ENCODE measurements at regions not wholly inside any gene's neighbourhood (a gene's known extent, or its start where the extent isn't known, plus 50 kb on each side); places are given as distances from the start of the nearest gene placed in this dataset.

DNA sequence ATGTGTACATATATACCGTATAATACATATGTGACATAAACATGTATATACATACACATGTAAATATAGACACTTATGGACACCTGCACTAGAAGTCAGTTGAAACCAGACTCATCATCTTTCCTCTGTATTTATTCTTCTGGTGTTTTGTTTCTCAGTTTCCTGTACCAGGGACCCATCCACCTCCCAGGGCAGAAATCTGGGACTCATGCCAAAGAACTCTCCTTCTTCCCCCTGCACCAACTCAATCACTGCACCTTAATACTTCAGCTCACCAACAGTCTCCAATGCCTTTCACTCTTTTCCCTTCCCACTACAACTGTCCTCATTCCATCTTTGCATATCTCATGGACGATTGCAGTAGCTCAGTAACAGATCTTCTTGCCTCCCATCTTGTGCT lies 428.0 kb downstream of the FBXO15 start:
- peak; percentile 24 for DNase-seq

DNA sequence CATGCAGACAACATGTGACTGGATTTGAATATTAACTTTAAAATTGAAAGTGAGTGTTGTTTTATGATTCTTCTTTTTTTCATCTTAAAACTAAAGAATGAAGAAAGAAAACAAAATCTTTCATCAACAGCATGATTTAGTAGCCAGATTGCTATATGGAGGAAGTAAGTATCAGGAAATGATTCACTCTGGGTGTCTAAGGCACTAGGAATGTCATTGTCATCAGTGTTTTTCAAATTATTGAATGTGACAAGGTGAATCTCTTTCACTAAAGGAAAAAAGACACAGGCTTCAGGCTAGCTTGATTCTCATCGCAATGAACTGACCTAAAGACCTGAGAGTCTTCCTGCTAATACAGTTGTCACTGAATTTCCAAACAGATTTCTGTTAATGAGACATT lies 430.1 kb downstream of the FBXO15 start:
- no peak for DNase-seq

DNA sequence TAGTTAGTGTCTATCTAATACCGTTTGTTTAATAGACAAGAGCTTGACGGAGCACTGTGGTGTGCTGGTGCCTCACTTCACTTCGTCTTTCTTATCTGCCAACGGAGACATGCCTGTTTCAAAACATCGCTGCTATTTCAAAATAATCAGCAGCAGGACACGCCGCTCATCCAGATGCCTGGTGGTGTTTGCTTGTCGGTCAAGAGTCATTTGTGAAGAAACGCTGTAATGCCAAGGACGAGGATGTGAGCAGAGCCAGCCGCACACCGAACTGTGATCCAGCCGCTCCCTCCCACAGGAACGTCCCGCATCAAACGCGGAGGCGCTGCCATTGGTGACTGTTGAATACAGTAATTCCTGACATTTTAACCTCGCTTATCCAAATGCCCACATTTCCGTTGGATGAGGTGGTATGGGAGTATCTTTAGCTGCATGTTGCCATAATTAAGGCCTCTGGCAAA lies 432.4 kb downstream of the FBXO15 start:
- no peak for DNase-seq

DNA sequence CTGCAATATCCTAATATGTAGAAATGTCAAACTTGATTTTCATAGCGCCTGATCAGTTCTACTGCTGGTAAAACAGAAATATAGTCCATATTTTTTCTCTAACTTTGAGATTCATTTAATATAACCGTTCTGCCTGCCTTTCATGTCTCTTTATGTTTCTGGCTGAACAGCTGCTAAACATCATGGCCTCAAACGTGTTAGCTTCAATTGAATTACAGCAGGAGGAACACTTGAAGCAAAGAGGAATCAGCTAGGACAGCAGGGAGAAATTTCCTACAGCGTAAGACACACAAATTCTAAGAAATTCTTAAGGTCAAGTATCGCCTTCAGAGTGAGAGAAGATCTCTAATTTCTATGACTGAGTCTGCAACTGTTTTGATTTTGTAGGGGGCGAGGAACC lies 433.2 kb downstream of the FBXO15 start:
- no peak for DNase-seq

DNA sequence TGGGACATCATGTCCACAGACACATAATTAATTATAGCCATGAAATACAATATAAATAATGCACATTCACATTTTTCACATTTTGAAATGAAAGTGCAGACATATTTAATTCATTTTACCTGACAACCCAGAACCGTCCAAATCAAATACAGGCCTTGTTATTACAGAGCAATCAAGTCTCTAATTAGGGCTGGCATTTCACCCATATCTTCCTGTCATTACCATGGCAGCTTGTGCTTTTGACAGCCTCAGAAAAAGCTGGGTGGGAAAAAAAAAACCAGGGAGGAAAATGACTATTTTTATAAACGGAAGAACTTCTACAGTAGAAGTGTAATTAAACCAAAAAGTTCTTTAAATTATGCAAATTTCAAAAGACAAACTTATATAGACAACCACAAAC lies 436.4 kb downstream of the FBXO15 start:
- DNase-seq, result peak; percentile 58

DNA sequence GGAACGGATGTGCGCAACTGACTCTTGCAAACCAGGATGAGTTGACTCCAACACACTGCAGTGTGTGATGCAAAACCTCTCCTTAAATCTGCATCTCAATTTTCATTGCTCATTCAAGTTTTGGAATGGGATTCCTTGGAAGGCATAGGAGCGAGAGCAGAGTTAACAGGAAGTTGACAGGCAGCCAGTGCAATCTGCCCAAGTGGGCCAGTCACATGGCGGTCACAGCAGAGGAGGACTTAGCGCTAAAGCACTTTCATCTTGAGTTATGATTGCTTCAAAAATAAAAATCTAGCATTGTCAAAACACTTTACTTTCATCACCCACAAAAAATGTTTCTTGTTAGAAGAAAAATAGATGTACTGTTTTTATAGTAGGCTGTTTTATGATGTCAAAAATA lies 439.0 kb downstream of the FBXO15 start:
- no peak for DNase-seq

DNA sequence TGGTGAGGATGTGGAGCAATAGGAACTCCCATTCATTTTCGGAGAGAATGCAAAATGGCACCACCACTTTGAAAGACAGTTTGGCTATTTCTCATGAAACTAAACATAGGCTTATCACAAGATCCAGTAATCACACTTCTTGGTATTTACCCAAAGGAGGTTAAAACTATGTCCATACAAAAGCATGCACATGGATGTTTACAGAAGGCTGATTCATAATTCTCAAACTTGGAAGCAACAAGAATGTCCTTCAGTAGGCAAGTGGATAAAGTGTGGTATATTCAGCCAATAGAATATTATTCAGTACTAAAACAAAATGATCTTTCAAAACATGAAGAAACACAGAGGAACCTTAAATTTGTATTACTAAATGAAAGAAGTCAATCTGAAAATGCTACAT lies 440.6 kb downstream of the FBXO15 start:
- DNase-seq, result no peak

DNA sequence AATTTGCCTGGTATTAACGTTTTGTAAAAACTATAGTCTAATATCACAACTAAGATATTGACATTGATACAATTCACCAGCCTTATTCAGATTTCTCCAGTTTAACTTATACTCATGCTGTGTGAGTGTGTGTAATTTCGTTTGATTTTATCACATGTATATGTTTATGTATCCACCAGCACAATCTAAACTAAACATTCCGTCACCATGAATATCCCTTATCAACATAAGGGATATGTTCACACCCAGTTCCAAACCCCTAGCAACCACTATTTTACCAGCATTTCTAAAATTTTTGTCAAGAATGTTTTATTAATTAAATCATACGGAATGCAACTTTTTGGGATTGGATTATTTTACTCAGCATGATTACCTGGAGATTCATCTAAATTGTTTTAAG lies 450.3 kb downstream of the FBXO15 start:
- DNase-seq, result no peak

DNA sequence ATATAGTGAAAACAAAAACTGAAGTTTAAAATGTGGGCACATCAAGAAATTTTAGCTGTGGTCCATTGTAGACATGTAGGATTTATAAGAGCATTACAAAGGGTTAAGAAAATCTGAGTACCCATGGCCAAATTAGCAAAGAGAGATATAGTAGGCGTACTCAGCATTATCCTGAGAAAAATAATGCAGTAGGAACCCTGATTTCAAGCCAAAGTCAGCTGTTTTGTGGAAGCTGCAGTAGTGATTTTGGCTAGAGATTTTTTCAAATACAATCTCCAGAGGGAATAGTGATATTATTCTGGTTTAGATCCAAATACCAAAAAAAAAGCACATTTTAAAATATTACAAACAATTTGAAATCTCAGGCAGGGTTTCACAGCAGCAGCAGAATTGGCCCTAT lies 450.9 kb downstream of the FBXO15 start:
- no peak for DNase-seq

DNA sequence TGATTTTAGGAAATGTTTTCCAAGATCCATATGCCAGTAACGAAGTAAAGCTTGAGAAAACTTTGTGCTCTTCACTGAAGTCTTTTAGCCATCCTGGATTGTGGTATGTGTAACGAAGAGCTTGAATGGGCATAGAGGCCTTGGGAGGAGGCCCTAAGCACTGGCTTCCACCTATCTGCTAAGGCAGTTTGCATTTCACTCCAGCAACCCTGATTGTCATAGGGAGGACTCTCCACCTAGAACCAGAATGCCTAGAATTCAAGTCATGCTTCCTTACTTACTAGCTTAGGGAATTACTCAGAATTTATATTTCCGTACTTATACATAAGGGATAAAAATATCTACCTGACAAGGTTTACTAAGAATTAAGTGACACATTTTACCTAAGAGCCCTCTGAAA lies 451.5 kb downstream of the FBXO15 start:
- DNase-seq, result no peak

DNA sequence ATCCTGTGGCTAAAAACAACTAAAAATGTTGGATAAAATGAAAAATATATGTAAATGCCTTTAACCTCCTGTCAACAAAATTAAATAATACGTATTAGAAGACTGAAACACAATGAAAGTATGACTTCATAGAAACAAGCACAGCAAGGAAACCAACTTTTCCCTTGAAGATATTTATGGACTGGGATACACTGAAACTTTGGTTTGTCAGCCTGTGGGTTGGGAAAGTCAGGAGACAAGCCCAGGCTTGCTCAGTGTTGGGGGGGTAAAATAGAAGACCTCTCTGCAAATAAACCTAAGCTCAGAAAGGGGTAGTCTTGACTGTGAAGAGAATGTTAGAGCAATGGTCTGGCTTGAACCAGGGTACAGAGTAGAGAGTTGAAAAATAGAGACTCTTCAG lies 454.5 kb downstream of the FBXO15 start:
- DNase-seq, result no peak

DNA sequence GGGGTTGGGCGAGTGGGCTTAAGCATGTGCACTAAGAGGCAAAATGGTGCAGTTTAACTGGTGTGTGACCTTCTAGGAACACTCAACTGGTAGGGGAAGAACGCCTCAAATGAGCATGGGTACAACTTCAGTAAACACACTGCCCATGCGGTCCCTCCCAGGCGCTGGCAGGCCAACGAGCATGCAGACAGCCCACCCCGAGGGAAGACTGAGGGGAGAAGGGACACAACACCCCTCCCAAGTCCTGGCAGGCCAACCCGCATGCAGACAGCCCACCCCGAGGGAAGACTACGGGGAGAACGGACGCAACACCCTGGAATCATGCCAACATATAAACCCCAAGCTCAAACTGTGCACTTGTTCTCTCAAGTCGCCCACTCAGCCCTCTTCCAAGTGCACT lies 456.0 kb downstream of the FBXO15 start:
- no peak for DNase-seq

DNA sequence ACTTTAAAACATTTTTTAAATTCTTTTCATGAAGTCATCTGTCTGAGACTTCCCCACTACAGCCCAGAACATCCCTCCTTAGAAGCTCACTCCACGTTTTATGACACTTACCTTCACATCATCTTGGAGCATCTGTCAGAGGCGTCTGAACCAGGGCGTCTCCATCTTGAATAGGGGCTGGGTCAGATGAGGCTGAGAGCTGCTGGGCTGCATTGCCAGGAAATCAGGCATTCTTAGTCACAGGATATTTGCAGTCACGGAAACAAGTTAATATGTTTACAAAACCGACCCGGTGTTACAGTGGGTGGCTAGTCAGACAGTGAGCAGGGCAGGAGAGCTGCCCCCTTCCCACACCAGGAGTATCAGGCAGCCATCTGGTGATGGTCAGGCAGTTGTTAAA lies 456.5 kb downstream of the FBXO15 start:
- DNase-seq, result no peak

DNA sequence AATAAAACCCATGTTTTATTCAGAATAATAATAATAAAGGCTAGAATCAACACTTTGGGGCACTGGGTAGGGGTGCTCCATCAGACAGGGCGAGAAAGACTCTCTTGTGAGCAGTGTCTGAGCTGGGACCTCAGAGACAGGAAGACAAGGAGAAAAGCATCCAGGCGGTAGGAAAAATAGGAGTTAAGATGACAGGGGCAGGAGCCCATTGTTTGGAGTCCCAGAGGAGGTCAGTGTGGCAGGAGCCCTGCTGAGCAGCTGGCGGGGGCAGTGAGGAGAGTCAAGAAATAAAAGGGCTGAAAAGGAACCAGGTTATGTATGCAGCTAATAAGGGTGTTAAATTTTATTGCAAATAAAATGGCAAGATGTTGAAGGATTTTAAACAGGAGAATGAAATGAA lies 457.4 kb downstream of the FBXO15 start:
- no peak for DNase-seq

DNA sequence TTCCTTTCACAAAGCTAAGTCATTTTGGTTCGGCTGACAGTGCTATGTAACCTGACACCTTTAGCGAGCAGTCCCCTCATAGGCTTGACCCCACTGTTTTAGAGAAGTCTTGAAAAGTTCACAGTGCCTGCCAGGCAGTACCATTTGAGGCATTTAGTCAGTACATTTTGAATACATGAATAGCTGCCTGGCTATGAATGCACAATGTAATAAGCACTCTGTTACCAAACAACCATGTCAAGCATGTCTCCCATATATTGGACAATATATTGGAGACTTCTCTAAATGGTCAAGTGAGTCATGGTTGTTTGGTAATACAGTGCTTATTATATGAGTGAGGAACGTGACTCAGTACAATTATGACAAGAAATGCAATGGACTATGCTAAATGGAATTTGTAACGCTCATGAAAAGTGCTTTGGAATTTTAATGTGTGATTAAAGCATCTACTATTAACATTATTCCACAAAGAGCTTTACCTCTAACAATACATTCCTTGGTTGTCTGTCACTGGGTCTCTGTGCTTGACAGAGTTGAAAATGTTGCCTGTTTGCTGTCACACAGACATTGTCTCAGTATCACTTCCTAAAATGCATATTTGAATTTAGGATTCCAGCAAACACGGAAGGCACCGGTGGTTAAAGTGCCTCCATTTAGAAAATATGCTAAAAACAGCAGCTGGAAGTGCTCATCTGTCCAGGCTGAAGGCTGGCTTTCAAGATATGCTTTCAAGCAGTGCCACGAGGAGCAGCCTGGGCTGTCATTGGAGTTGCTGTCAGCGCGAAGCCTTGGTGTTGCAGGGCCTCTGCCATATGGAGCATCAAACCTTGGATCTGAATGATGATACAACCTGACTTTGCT lies 458.6 kb downstream of the FBXO15 start:
- DNase-seq, result no peak

DNA sequence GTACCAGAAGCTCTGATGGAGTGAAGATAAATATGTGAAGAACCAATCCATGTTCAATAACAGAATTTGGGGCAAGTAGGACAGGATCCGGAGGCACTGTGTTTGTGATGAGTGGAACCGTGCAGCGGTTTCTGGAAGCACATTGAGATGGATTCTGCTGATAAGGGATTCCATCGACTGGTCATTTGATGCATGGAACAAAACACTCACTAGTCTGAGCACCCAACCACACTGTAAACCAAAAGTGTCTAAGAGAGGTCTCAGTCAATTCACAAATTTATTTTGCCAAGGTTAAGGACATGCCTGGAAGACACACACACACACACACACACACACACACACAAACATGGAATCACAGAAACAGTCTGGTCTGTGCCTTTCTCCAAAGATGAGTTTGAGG lies 459.5 kb downstream of the FBXO15 start:
- no peak for DNase-seq

DNA sequence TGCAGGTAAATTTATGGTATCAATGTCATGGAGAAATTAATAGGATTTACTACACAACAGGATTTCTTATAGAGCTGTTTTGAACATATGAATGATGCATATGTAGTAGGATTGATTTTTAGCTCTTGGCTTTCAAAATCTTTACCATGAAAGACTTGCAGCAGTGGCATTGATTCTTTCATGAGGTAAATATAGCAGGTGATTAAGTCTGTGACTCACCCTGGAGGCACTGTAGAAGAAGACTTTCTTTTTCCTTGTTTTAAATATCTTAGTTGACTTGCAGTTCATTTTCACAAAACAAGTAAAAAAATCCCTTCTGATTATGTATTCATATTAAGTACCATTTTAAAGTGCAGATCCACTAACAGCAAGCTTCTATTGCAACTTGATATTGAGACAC lies 463.0 kb downstream of the FBXO15 start:
- DNase-seq, result no peak

DNA sequence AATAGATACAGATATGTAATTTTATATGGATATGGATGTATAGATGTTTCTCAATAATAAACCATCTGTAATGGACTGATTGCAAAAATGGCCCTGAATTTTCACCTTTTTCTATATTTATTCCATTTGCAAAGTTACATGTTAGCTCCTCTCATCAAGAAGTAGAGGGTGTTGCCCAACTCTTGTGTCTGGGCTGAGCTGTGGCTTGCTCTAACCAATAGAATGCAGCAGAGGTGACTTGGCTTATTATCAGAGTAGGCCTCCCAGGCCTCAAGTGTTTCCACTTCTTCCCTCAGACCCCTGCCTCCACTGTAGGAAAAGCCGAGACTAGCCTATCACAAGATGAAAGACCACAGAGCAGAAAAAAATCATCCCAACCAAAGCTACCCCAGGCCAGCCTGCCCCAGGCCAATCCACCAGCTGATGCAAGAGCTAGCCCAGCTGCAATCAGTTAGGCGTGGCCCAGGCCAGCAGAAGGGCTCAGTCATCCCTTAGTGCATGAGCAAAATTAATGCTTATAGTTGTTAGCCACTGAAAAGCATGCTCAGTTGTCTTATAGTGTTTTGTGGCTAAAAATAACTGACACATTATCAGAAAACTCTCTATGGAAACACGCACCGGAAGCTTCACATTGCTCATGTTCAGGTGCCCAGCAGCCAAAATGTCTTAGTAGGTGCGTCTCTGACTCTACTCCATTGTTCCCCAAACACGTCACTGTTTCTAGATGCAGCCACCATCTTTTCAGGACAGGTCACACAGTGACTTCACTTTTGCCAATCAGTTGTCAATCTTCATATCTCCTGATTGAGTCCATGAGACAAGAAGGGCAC lies 464.0 kb downstream of the FBXO15 start:
- no peak for DNase-seq

DNA sequence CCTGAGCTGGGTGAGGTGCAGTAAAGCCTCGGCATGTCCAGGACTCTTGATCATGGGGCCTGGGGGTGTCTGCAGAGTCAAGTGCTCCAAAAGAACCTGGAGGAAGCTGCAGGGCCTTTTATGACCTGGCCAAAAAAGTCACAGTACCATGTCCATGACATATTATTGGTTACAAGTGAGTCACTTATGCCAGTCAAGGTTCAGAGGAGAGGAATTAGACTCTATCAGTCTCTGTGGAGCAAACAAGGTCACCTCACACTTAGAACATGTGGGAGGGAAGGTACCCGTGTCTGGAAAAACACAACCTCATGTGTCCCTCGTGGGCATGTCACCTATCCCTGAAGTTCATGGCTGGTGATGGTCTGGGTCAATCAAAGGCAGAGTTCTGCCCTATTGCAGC lies 465.7 kb downstream of the FBXO15 start:
- DNase-seq, result no peak

DNA sequence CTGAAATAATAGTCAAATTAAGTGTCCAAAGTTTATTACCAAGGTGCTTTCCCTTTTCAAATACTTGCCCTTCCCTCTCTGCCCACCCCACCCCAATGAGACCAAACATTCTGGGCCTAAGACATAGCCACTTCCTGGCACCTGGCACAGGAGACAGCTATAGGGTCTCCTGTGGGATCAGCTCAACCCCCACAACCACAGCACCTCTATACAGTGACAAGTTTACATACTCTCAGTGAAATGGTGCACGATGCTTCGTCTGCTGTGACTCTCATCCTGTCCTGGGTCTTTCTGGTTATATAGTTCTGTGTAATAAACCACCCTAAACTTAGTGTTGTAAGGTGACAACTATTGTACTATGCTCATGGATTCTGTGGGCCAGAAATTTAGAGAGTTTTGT lies 466.2 kb downstream of the FBXO15 start:
- DNase-seq, result no peak

DNA sequence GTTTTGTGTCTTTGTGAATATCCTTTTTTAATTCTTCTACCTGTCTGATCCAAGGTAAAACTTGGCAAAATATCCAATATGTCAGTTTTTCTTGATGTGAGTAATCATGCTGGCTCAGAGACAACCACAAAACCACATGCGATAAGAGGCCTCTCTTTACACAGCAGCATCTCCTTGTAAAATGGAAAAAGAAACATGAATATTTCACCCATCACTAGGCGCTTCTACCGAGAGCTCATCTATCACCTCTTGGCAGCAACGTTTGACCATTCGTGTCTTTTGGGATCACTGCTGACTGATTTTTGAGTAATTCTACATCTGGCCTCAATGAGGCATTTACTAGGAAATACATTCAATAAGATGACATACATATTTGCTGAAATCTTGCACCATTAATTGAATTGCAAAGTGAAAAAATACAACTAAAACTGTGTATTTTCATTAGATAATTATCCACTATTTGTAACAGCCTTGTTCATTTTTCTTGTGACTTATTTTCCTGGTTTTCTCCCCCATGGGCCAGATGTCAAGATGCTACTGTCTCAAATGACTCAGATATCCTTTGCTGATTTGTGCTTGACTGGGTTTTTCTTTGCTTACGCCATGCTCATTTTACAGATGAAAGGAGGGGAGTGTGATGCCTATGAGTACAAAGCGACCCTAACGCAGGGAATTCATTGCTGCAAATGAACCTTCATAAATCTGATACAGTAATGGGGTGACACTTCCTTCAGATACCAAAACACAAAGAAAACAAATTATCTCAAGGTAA lies 467.5 kb downstream of the FBXO15 start:
- DNase-seq, result no peak

DNA sequence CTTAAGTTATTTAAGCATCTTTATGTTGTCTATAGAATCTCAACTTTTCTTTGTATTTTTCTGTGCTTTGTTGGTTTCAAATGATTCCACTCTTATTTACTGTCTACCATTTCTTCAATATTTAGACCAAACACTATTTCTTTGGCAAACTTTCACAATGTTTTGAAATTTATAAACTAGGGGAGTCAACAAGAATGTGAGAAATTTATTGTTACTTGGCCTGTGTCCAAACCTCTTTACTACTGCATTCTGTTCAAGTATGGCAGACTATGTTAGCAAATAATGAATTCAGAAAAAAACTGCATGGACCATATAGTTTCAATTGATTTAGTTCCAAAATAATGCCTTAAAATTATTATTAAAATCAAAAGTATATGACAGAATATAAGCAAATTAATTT lies 470.2 kb downstream of the FBXO15 start:
- no peak for DNase-seq

DNA sequence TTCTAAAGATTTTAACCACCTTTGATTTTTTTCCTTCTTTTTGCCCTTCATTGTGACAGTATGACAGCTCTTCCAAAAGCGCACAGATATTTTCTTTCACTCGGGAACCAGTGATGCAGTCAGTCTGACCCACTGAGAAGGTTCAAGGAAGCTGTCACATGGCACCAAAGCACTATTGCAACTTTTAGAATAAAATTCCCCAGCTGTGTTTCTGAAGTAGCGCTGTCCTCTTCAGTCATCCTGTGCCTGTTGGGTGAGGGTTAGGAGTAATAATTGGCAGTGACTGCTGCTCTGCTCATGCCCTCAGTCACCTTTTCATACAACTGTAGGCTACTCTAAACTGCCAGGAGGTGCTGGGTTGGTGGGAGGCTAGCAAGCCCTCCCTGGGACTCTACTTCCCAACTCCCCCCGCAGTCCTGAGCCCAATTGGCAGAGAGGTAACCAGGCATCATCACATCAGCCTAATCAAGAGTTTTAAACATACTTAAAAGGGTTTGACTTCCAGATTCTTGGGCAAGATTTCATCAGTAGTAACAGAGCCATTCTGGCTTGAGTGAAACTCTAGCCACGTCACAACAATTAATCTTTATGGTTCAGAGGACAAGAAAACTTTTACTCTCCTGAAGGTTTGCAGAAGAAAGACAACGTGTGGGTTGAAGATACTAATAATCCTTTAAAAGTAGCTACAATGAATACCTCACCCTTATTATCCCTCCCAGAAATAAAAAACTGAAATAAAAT lies 473.3 kb downstream of the FBXO15 start:
- DNase-seq, result no peak
